Right lobe of liver (tissue), 6 donors: ENCODE measurements at regions not wholly inside any gene's neighbourhood (a gene's known extent, or its start where the extent isn't known, plus 50 kb on each side); places are given as distances from the start of the nearest gene placed in this dataset.

Source experiments
- ATAC-seq, 4 donors: fragments of 200-7000 bp; cut with Tn5 transposase; one replicate each; pipeline ENCODE4 v1.9.1; 2020; ENCODE audit warnings: mild to moderate bottlenecking in 4 of 4, moderate library complexity in 4 of 4
- DNase-seq, 3 donors: peaks; one replicate each; pipeline ENCODE4 v3.0.0-alpha.2; 2020
- H3K27ac ChIP-seq, 3 donors: fragments of 200-600 bp; one replicate each; pipeline ENCODE4 v1.8.0; 2022
- H3K27me3 ChIP-seq, 2 donors: fragments of 200-600 bp; one replicate each; pipeline ENCODE4 v1.8.0; 2022
- H3K36me3 ChIP-seq, 4 donors: fragments of 200-600 bp; sonication (generic) in 1 of 4; one replicate each; pipeline versions ENCODE4 v1.5.1 to v1.8.0; 2017 to 2022; ENCODE audit warnings: control low read depth in 1 of 4
- H3K4me1 ChIP-seq, 4 donors: fragments of 200-600 bp; sonication (generic) in 1 of 4; one replicate each; pipeline versions ENCODE4 v1.5.1 to v1.8.0; 2017 to 2022; ENCODE audit warnings: control low read depth in 1 of 4
- H3K4me3 ChIP-seq, 3 donors: fragments of 200-600 bp; one replicate each; pipeline ENCODE4 v1.8.0; 2022
- H3K9me3 ChIP-seq, 4 donors: fragments of 200-600 bp; sonication (generic) in 1 of 4; one replicate each; pipeline versions ENCODE4 v1.5.1 to v1.8.0; 2017 to 2022; ENCODE audit warnings: control low read depth in 1 of 4
- POLR2A ChIP-seq: fragments of 450-650 bp; IDR thresholded peaks from one replicate; pipeline ENCODE4 v1.6.1; 2017; ENCODE audit warnings: antibody characterized with exemption, mild to moderate bottlenecking
- WGBS: methylation state at CpG from one replicate; pipeline ENCODE4 v1.1.6; 2018; ENCODE audit warnings: low coverage, low lambda C conversion rate; ENCODE audit not compliant: insufficient coverage; ENCODE audit errors: missing lambda C conversion rate; 5-methylcytosine and 5-hydroxymethylcytosine counted together
- intact Hi-C, 2 donors: fragments of 100-400 bp; cut with DNase I; formaldehyde crosslinking; loops; one replicate each; pipeline versions ENCODE4 v1.11.2 to v1.14.1; 2022
- TF ChIP-seq, protein P1 (sequence below), 4 donors: fragments of 200-600 bp in 3 of 4; fragments of 450-650 bp in 1 of 4; IDR thresholded peaks; one replicate each; pipeline versions ENCODE4 v1.5.1 to v1.8.0; 2016 to 2022; ENCODE audit warnings: antibody characterized with exemption in 4 of 4, mild to moderate bottlenecking in 2 of 4
- donor health status: DM: no; HTN: yes; CAD: no.
- donor health status: DM: no; HTN: no; CAD: no.
- donor health status: DM: no; HTN: no; CAD: no.
- donor health status: DM: no; HTN: yes; CAD: no.
- donor health status: DM: no; HTN: yes; CAD: no.

DNA sequence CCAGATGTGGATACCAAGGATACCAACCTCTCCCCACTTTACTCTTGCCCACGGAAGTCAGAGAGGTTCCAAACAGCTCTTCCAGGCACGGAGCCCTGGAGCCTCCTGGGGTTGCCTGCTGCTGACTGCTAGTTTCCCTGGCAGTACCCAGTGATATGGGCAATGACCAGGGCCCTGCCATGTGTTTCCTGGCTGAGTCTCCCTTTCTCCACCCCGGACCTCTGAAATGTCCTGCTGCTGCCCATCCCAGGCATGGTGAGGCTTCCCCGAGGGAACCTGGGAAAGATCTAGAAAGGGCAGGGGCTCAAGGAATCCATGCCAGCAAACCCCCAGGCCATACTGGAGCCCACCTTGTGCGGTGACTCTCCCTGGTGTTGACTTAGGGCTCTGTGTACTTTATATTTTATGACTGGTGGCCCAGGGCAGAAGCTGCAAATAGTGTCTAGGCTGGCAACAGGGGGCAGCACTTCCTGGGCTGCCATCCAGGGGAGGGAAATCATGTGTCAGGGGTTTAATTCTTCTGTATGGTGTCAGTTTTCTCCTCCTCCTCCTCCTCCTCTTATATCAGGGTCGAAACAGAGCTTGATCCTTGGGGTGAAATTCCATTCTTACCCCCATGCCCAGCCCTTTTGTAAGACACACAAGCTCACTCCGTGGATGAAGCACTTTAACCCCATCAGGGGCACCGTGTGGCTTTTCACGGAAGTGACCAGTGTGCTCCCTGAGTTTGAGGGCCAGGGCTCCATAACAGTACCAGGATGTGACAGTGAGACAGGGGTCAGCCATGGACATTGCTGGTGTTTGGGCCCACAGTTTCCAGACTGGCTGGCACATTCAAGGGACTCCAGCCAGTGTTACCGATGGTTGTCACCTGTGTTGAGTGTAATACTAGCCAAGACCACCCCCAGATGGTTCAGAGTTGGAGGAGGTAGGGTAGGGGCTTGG lies 62.4 kb upstream of the GDF10 start:
- DNase-seq (no peak), ATAC-seq (no peak)
- Histone ChIP-seq H3K4me1 (no peaks in the 10 kb centered on the region), H3K4me3 (no peak overlapping the region), H3K36me3 (no peaks in the 10 kb centered on the region), H3K27me3 (no peaks in the 10 kb centered on the region), H3K9me3 (no peaks in the 10 kb centered on the region), H3K27ac (no peak overlapping the region)
- TF ChIP-seq, protein P1, sequence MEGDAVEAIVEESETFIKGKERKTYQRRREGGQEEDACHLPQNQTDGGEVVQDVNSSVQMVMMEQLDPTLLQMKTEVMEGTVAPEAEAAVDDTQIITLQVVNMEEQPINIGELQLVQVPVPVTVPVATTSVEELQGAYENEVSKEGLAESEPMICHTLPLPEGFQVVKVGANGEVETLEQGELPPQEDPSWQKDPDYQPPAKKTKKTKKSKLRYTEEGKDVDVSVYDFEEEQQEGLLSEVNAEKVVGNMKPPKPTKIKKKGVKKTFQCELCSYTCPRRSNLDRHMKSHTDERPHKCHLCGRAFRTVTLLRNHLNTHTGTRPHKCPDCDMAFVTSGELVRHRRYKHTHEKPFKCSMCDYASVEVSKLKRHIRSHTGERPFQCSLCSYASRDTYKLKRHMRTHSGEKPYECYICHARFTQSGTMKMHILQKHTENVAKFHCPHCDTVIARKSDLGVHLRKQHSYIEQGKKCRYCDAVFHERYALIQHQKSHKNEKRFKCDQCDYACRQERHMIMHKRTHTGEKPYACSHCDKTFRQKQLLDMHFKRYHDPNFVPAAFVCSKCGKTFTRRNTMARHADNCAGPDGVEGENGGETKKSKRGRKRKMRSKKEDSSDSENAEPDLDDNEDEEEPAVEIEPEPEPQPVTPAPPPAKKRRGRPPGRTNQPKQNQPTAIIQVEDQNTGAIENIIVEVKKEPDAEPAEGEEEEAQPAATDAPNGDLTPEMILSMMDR (IDR thresholded peaks at IDR 0.05), result no peak
- TF ChIP-seq POLR2A, result no peak
- 66% methylated on average over 7 of the region's 10 CpGs for WGBS
- intact Hi-C loops, result no loop called here

DNA sequence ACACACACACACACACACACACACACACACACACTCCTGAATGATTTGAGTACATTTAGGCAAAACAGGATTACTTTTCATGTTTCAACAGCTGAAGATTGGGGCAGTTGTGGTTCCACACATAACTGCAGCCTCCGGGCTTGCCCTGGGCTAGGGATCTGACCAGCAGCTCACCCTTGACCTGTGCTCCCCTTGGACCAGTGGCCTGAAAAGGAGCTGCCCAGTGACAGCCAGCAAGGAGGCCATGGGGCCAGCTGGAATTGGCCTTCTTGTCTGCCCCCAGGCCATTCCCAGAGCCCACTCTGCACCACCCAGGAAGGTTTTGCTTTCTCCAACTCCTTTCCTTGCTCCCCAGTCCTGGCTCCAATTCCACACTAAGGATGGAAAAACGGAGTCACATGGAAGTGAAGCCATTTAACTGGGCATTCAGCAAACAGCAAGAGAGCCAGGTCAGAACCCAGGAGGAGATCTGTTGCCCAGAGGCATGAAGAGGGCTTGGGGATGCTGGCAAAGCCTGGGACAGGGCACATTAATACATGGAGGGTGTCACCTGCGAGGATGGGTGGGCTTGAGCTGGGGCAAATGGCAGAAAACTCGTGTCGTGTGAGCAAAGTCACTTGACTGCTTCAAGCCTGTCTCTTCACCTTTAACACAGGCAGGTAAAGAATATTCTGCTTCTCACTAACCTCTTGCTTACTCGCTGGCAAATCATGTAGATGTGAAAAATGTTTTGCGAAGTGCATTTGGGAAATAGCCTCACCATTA lies 61.5 kb upstream of the GDF10 start:
- Histone ChIP-seq H3K4me3 (no peak overlapping the region), H3K4me1 (no peaks in the 10 kb centered on the region), H3K27me3 (no peaks in the 10 kb centered on the region), H3K27ac (no peak overlapping the region), H3K36me3 (no peaks in the 10 kb centered on the region), H3K9me3 (no peaks in the 10 kb centered on the region)
- ATAC-seq (no peak), DNase-seq (no peak)
- intact Hi-C loops, result no loop called here
- TF ChIP-seq, protein P1 (IDR thresholded peaks at IDR 0.05), result no peak
- TF ChIP-seq POLR2A, result no peak
- WGBS, result 82% methylated on average over 4 of the region's 7 CpGs

DNA sequence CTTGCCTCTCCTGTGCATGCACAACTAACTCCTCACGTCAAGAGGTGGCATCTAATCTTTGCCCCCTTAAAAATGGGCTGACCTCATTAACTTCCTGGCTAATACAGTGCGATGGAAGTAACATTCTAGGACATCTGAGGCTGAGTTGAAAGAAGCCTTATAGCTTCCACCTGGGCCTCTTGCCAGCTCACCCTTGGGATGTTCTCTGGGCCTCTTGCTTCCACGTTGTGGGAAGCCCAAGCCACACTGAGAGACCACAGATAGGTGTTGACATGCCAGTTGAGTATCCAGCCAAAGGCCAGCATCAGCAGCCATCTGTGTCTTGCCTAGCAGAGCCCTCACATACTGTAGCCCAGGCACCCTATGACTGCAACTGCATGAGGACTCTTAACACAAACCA lies 60.8 kb upstream of the GDF10 start:
- H3K27ac ChIP-seq, result no peak overlapping the region
- H3K4me1 ChIP-seq, result no peaks in the 10 kb centered on the region
- DNase-seq (no peak), ATAC-seq (no peak)
- no peaks in the 10 kb centered on the region for H3K9me3 ChIP-seq
- no peak for TF ChIP-seq POLR2A
- TF ChIP-seq, protein P1 (IDR thresholded peaks at IDR 0.05), result no peak
- WGBS, result 43% methylated on average over 1 of the region's 3 CpGs
- H3K27me3 ChIP-seq, result no peaks in the 10 kb centered on the region
- H3K4me3 ChIP-seq, result no peak overlapping the region
- intact Hi-C loops, result no loop called here
- no peaks in the 10 kb centered on the region for H3K36me3 ChIP-seq

- DNase-seq (no peak), ATAC-seq (no peak)
- Histone ChIP-seq H3K9me3 (no peaks in the 10 kb centered on the region), H3K27me3 (no peaks in the 10 kb centered on the region), H3K4me3 (no peak overlapping the region), H3K4me1 (no peaks in the 10 kb centered on the region), H3K36me3 (no peaks in the 10 kb centered on the region), H3K27ac (no peak overlapping the region)
- intact Hi-C loops, result no loop called here
- WGBS, result 100% methylated on average over 1 of the region's 1 CpG
- TF ChIP-seq, protein P1 (IDR thresholded peaks at IDR 0.05), result no peak
- no peak for TF ChIP-seq POLR2A
Observed at GRCh38 chr10:47240173-47240572, 59.8 kb upstream of the GDF10 start.
